ENCODE measurements at regions not wholly inside any gene's neighbourhood (a gene's known extent, or its start where the extent isn't known, plus 50 kb on each side); places are given as distances from the start of the nearest gene placed in this dataset.

DNA sequence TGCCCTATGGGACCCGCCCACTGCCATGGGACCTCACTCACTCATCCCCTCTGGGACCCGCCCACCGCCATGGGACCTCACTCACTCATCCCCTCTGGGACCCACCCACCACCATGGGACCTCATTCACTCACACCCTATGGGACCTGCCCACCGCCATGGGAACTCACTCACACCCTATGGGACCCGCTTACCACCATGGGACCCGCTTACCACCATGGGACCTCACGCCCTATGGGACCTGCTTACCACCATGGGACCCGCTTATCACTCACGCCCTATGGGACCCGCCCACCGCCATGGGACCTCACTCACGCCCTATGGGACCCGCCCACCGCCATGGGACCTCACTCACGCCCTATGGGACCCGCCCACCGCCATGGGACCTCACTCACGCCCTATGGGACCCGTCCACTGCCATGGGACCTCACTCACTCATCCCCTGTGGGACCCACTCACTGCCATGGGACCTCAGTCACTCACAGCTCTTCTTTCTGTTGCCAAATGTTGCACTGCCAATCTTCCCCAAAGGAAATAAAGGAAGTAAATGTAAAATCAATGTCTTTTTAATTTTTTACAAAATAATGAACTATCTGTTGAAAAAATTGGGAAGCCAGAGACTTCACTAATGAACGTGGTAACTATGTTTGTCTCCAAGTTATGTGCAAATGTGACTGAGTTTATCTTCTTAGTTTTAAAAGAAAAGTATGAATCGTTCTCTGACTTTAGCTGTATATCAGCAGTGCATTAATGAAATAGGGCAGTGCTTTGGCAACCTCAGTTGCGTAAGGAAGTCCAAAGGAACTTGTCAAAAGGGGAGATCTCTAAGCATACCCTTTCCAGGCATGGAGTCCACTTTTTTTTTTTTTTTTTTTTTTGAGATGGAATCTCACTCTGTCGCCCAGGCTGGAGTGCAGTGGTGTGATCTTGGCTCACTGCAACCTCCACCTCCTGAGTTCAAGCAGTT, 101.5 kb upstream of the MGAT5 start:
- H3K9me3 Mint-ChIP-seq (ENCODE audit: unreplicated experiment), result no peaks in the 10 kb centered on the region
- CTCF ChIA-PET, result interaction anchor here (0.7 kb wide), 1 partner anchor 34 kb away, joined by 3 read pairs; no protein-coding TSS in a partner anchor

GRCh38 chr2:134153294-134153880, 100.5 kb upstream of the MGAT5 start:
- no peak for DNase-seq (ENCODE audit: unreplicated experiment)
- TF ChIP-seq, protein P1, sequence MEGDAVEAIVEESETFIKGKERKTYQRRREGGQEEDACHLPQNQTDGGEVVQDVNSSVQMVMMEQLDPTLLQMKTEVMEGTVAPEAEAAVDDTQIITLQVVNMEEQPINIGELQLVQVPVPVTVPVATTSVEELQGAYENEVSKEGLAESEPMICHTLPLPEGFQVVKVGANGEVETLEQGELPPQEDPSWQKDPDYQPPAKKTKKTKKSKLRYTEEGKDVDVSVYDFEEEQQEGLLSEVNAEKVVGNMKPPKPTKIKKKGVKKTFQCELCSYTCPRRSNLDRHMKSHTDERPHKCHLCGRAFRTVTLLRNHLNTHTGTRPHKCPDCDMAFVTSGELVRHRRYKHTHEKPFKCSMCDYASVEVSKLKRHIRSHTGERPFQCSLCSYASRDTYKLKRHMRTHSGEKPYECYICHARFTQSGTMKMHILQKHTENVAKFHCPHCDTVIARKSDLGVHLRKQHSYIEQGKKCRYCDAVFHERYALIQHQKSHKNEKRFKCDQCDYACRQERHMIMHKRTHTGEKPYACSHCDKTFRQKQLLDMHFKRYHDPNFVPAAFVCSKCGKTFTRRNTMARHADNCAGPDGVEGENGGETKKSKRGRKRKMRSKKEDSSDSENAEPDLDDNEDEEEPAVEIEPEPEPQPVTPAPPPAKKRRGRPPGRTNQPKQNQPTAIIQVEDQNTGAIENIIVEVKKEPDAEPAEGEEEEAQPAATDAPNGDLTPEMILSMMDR (IDR thresholded peaks at IDR 0.05; ENCODE audit: unreplicated experiment), result no peak
- intact Hi-C loops (cut with micrococcal nuclease), result no loop called here
- Mint-ChIP-seq H3K27me3 (ENCODE audit: insufficient read depth, unreplicated experiment) (no peaks in the 10 kb centered on the region), H3K4me3 (ENCODE audit: unreplicated experiment) (no peak overlapping the region), H3K27ac (ENCODE audit: low read depth, unreplicated experiment) (no peak overlapping the region), H3K9me3 (ENCODE audit: unreplicated experiment) (no peaks in the 10 kb centered on the region), H3K4me1 (ENCODE audit: insufficient read depth, unreplicated experiment) (peaks cover 10% of the 10 kb centered on the region), H3K36me3 (ENCODE audit: insufficient read depth, unreplicated experiment) (no peaks in the 10 kb centered on the region)
- ChIA-PET POLR2A (interaction anchor here (0.7 kb wide), 1 partner anchor 63 kb away, joined by 3 read pairs; no protein-coding TSS in a partner anchor), CTCF (no interaction called here)
- BruUV-seq (replicated peaks), result no TSS peak

More for the DNA sequence above, 101.5 kb upstream of the MGAT5 start:
- H3K27ac Mint-ChIP-seq (ENCODE audit: low read depth, unreplicated experiment), result no peak overlapping the region
- DNase-seq (ENCODE audit: unreplicated experiment), result no peak
- intact Hi-C loops (cut with micrococcal nuclease), result no loop called here
- H3K4me1 Mint-ChIP-seq (ENCODE audit: insufficient read depth, unreplicated experiment), result peaks cover 10% of the 10 kb centered on the region
- no peak overlapping the region for H3K4me3 Mint-ChIP-seq (ENCODE audit: unreplicated experiment)
- BruUV-seq (replicated peaks), result no TSS peak
- H3K27me3 Mint-ChIP-seq (ENCODE audit: insufficient read depth, unreplicated experiment), result no peaks in the 10 kb centered on the region
- POLR2A ChIA-PET, result no interaction called here
- TF ChIP-seq, protein P1 (IDR thresholded peaks at IDR 0.05; ENCODE audit: unreplicated experiment), result no peak
- H3K36me3 Mint-ChIP-seq (ENCODE audit: insufficient read depth, unreplicated experiment), result no peaks in the 10 kb centered on the region

- intact Hi-C loops (cut with micrococcal nuclease), result no loop called here
- ChIA-PET POLR2A (no interaction called here), CTCF (no interaction called here)
- DNase-seq (ENCODE audit: unreplicated experiment), result peak; percentile 17
- no peaks in the 10 kb centered on the region for H3K9me3 Mint-ChIP-seq (ENCODE audit: unreplicated experiment)
- H3K36me3 Mint-ChIP-seq (ENCODE audit: insufficient read depth, unreplicated experiment), result no peaks in the 10 kb centered on the region
- H3K27me3 Mint-ChIP-seq (ENCODE audit: insufficient read depth, unreplicated experiment), result no peaks in the 10 kb centered on the region
- TF ChIP-seq, protein P1 (IDR thresholded peaks at IDR 0.05; ENCODE audit: unreplicated experiment), result no peak
- peaks cover 6% of the 10 kb centered on the region for H3K4me1 Mint-ChIP-seq (ENCODE audit: insufficient read depth, unreplicated experiment)
- H3K4me3 Mint-ChIP-seq (ENCODE audit: unreplicated experiment), result no peak overlapping the region
- BruUV-seq (replicated peaks), result no TSS peak
- no peak overlapping the region for H3K27ac Mint-ChIP-seq (ENCODE audit: low read depth, unreplicated experiment)
Observed at GRCh38 chr2:134154246-134154645, 99.6 kb upstream of the MGAT5 start.

DNA sequence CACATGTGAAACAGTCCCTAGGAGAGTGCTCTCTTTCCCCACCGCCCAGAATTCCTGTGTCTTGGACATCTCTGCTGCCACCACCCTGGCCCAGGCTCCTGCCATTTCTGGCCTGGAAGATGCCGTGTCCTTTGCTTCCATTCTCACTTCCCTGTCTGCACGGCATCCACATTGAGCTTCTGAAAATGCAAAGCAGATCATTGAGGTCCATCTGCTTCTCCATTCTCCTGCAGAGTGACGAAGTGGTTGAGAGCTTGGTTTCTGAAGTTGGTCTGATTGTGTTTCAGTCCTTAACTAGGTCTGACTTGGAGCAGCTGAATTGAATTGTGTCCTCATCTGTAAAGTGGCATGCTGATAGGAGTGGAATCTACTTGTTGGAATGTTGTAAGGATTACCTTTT, 98.7 kb upstream of the MGAT5 start:
- intact Hi-C loops (cut with micrococcal nuclease), result no loop called here
- Mint-ChIP-seq H3K4me1 (ENCODE audit: insufficient read depth, unreplicated experiment) (no peaks in the 10 kb centered on the region), H3K4me3 (ENCODE audit: unreplicated experiment) (no peak overlapping the region), H3K27ac (ENCODE audit: low read depth, unreplicated experiment) (no peak overlapping the region), H3K9me3 (ENCODE audit: unreplicated experiment) (no peaks in the 10 kb centered on the region), H3K27me3 (ENCODE audit: insufficient read depth, unreplicated experiment) (no peaks in the 10 kb centered on the region), H3K36me3 (ENCODE audit: insufficient read depth, unreplicated experiment) (no peaks in the 10 kb centered on the region)
- DNase-seq (ENCODE audit: unreplicated experiment), result no peak
- TF ChIP-seq, protein P1 (IDR thresholded peaks at IDR 0.05; ENCODE audit: unreplicated experiment), result no peak
- CTCF ChIA-PET, result no interaction called here
- no TSS peak for BruUV-seq (replicated peaks)
- POLR2A ChIA-PET, result interaction anchor here (1.0 kb wide), 1 partner anchor 23 kb away, joined by 3 read pairs; no protein-coding TSS in a partner anchor
